Neural progenitor cell (in vitro differentiated cells): ENCODE measurements at regions not wholly inside any gene's neighbourhood (a gene's known extent, or its start where the extent isn't known, plus 50 kb on each side); places are given as distances from the start of the nearest gene placed in this dataset.

Source experiments
- DNase-seq: peaks from one replicate; pipeline ENCODE4 v3.0.0-alpha.2; 2016; ENCODE audit warnings: low spot score
- H2AFZ ChIP-seq: fragments of 200-600 bp; sonication (generic); replicated peaks from 2 replicates; pipeline ENCODE4 v1.6.1; 2016; ENCODE audit warnings: antibody characterized with exemption
- H3F3A ChIP-seq: fragments of 200-600 bp; sonication (generic); 2 replicates; pipeline ENCODE4 v1.6.1; 2016; ENCODE audit warnings: antibody characterized with exemption, low read depth
- H3K27ac ChIP-seq: fragments of 200-600 bp; sonication (generic); 2 replicates; pipeline ENCODE4 v1.5.1; 2016; ENCODE audit warnings: mild to moderate bottlenecking
- H3K27me3 ChIP-seq: fragments of 200-600 bp; sonication (generic); 2 replicates; pipeline ENCODE4 v1.6.1; 2016; ENCODE audit warnings: mild to moderate bottlenecking, moderate library complexity
- H3K36me3 ChIP-seq: fragments of 200-600 bp; sonication (generic); 2 replicates; pipeline ENCODE4 v1.5.1; 2016
- H3K4me1 ChIP-seq: fragments of 200-600 bp; sonication (generic); 2 replicates; pipeline ENCODE4 v1.6.1; 2016; ENCODE audit warnings: mixed run types
- H3K4me2 ChIP-seq: fragments of 200-600 bp; sonication (generic); 2 replicates; pipeline ENCODE4 v1.6.1; 2016
- H3K4me3 ChIP-seq: fragments of 200-600 bp; sonication (generic); 2 replicates; pipeline ENCODE4 v1.5.1; 2016
- H3K79me2 ChIP-seq: fragments of 200-600 bp; sonication (generic); 2 replicates; pipeline ENCODE4 v1.6.1; 2016; ENCODE audit warnings: low read depth
- H3K9ac ChIP-seq: fragments of 200-600 bp; sonication (generic); 2 replicates; pipeline ENCODE4 v1.6.1; 2016
- H3K9me3 ChIP-seq: fragments of 200-600 bp; sonication (generic); 2 replicates; pipeline ENCODE4 v1.5.1; 2016; ENCODE audit warnings: low read depth
- H4K20me1 ChIP-seq: fragments of 200-600 bp; sonication (generic); 2 replicates; pipeline ENCODE4 v1.6.1; 2016; ENCODE audit warnings: low read depth
- H3K27ac Mint-ChIP-seq: 3 replicates; pipeline ENCODE4 v1.8.0; 2021; ENCODE audit warnings: mixed read lengths
- H3K27me3 Mint-ChIP-seq: 2 replicates; pipeline ENCODE4 v1.8.0; 2022; ENCODE audit warnings: low read depth, mild to moderate bottlenecking, inconsistent platforms, moderate library complexity, mixed read lengths; ENCODE audit not compliant: insufficient read depth
- H3K36me3 Mint-ChIP-seq: 3 replicates; pipeline ENCODE4 v1.8.0; 2021; ENCODE audit warnings: mixed read lengths
- H3K4me1 Mint-ChIP-seq: 3 replicates; pipeline ENCODE4 v1.8.0; 2021; ENCODE audit warnings: mixed read lengths
- H3K4me3 Mint-ChIP-seq: 3 replicates; pipeline ENCODE4 v1.8.0; 2021; ENCODE audit warnings: mild to moderate bottlenecking, moderate library complexity, mixed read lengths
- H3K9me3 Mint-ChIP-seq: 3 replicates; pipeline ENCODE4 v1.8.0; 2020; ENCODE audit warnings: mixed read lengths
- EZH2 ChIP-seq: fragments of 200-600 bp; sonication (generic); IDR thresholded peaks from 2 replicates; pipeline ENCODE4 v1.6.1; 2017; ENCODE audit warnings: antibody characterized with exemption, mild to moderate bottlenecking, moderate library complexity
- EZH2phosphoT487 ChIP-seq: fragments of 200-600 bp; sonication (generic); IDR thresholded peaks from 2 replicates; pipeline ENCODE4 v1.6.1; 2017; ENCODE audit warnings: antibody characterized with exemption
- TF ChIP-seq, protein P1 (sequence below): fragments of 200-600 bp; sonication (generic); IDR thresholded peaks from 2 replicates; pipeline ENCODE4 v1.5.1; 2017; ENCODE audit warnings: antibody characterized with exemption, mild to moderate bottlenecking

DNA sequence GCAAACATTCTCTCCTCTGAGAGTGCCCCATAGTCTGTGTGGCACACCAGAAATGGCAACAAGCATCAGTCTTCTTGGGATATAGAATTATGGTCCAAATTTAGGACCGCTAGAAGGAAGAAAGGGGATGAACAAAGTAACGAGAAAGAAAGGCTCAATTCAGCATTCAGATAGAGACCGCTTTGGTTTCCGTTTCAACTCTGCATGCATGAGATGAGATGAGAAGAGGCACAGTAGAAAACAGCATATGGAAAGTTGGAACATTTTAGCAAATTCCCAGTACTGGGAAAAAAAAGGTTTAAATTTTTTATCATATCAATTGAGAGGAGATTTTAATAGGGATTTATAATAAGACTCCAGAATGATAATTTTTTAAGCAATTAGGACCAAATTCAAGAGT is 595.5 kb upstream of the CHRM3 start:
- no peaks in the 10 kb centered on the region for H3K36me3 Mint-ChIP-seq
- Histone ChIP-seq H3K4me3 (no peak overlapping the region), H2AFZ (no peak overlapping the region), H3K9me3 (no peaks in the 10 kb centered on the region), H3K36me3 (no peaks in the 10 kb centered on the region), H3F3A (no peaks in the 10 kb centered on the region), H3K4me2 (no peak overlapping the region), H3K9ac (no peak overlapping the region), H3K27ac (no peak overlapping the region), H3K79me2 (no peaks in the 10 kb centered on the region), H4K20me1 (no peaks in the 10 kb centered on the region), H3K4me1 (no peaks in the 10 kb centered on the region), H3K27me3 (no peaks in the 10 kb centered on the region)
- no peaks in the 10 kb centered on the region for H3K9me3 Mint-ChIP-seq
- H3K27me3 Mint-ChIP-seq: peaks cover 2% of the 10 kb centered on the region
- no peak overlapping the region for H3K4me3 Mint-ChIP-seq
- no peaks in the 10 kb centered on the region for H3K4me1 Mint-ChIP-seq
- DNase-seq: no peak
- no peak overlapping the region for H3K27ac Mint-ChIP-seq
- TF ChIP-seq, protein P1, sequence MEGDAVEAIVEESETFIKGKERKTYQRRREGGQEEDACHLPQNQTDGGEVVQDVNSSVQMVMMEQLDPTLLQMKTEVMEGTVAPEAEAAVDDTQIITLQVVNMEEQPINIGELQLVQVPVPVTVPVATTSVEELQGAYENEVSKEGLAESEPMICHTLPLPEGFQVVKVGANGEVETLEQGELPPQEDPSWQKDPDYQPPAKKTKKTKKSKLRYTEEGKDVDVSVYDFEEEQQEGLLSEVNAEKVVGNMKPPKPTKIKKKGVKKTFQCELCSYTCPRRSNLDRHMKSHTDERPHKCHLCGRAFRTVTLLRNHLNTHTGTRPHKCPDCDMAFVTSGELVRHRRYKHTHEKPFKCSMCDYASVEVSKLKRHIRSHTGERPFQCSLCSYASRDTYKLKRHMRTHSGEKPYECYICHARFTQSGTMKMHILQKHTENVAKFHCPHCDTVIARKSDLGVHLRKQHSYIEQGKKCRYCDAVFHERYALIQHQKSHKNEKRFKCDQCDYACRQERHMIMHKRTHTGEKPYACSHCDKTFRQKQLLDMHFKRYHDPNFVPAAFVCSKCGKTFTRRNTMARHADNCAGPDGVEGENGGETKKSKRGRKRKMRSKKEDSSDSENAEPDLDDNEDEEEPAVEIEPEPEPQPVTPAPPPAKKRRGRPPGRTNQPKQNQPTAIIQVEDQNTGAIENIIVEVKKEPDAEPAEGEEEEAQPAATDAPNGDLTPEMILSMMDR: no peak
- TF ChIP-seq EZH2phosphoT487: no peak

DNA sequence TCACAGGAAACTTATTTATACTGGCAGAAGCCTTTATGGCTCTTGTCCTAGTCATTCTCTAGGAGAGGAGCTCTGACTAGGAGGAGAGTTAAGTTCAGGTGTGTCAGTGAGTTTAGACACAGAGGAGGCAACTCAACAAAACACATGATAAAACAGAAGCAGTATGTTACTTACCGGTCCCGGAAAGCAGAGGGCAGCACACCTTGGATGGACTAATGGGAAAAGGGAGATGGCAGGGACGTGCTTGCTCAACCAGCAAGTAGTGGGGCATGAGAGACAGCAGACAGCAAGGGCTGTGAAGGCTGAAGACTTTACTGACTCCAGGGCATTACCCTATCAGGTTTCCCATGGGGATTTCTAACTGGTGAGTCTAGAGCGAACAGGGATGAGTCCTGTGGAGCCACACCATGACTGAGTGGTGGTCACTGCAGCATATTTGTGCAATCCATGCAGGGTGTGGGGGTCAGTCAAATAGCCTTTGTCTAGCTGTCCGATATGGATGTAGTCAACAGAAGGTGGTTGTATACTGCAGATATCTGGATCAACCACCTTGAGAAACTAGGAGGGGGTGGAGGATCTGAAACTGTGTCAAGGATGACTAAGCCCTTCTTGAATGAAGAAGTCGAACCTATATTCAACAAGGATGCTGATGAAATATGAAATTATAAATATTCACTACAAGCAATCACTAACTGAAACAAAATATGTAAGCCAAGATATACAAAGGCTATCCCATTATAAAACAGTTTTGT is 596.3 kb upstream of the CHRM3 start:
- Histone ChIP-seq H3K36me3 (no peaks in the 10 kb centered on the region), H3K4me2 (no peak overlapping the region), H3K9ac (no peak overlapping the region), H3K4me1 (no peaks in the 10 kb centered on the region), H3K27ac (no peak overlapping the region), H3F3A (no peaks in the 10 kb centered on the region), H3K27me3 (no peaks in the 10 kb centered on the region), H3K79me2 (no peaks in the 10 kb centered on the region), H3K9me3 (no peaks in the 10 kb centered on the region), H4K20me1 (no peaks in the 10 kb centered on the region), H2AFZ (peak overlapping the region; percentile 36), H3K4me3 (no peak overlapping the region)
- Mint-ChIP-seq H3K9me3 (no peaks in the 10 kb centered on the region), H3K4me1 (no peaks in the 10 kb centered on the region), H3K4me3 (no peak overlapping the region), H3K36me3 (no peaks in the 10 kb centered on the region), H3K27ac (no peak overlapping the region), H3K27me3 (peaks cover 2% of the 10 kb centered on the region)
- DNase-seq: no peak
- TF ChIP-seq, protein P1: peak; percentile 26
- TF ChIP-seq EZH2phosphoT487: no peak

DNA sequence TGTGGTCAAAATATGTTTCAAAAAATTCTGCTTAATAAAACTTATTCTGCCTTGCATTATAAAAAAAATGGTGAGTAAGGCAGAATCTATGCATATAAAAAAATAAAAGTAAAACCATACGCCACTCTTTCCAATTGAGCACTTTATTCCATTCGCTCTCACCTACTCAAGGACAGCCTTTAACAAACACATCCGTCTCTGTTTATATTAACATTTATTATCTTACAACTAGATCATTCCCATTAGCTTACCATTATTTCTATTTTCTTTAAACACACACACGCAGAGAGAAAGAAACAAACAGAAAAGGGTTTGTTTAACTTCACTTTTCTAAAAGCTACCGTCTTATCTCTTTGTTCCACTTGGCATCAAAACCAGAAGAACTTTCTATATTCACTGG is 598.9 kb upstream of the CHRM3 start:
- TF ChIP-seq, protein P1: no peak
- TF ChIP-seq EZH2 (no peak), EZH2phosphoT487 (no peak)

More for the DNA sequence above, 598.9 kb upstream of the CHRM3 start:
- no peak overlapping the region for H3K4me3 ChIP-seq
- DNase-seq: no peak
- no peaks in the 10 kb centered on the region for H3K27me3 Mint-ChIP-seq
- no peaks in the 10 kb centered on the region for H4K20me1 ChIP-seq
- no peak overlapping the region for H2AFZ ChIP-seq
- H3K36me3 Mint-ChIP-seq: no peaks in the 10 kb centered on the region
- no peaks in the 10 kb centered on the region for H3F3A ChIP-seq
- H3K9me3 Mint-ChIP-seq: no peaks in the 10 kb centered on the region
- H3K27ac Mint-ChIP-seq: no peak overlapping the region
- H3K4me1 Mint-ChIP-seq: no peaks in the 10 kb centered on the region
- no peak overlapping the region for H3K4me3 Mint-ChIP-seq
- no peak overlapping the region for H3K4me2 ChIP-seq
- no peak overlapping the region for H3K9ac ChIP-seq
- no peak overlapping the region for H3K27ac ChIP-seq
- H3K36me3 ChIP-seq: no peaks in the 10 kb centered on the region
- H3K79me2 ChIP-seq: no peaks in the 10 kb centered on the region
- no peaks in the 10 kb centered on the region for H3K9me3 ChIP-seq
- no peaks in the 10 kb centered on the region for H3K27me3 ChIP-seq
- H3K4me1 ChIP-seq: no peaks in the 10 kb centered on the region
